ENCODE measurements at regions not wholly inside any gene's neighbourhood (a gene's known extent, or its start where the extent isn't known, plus 50 kb on each side); places are given as distances from the start of the nearest gene placed in this dataset.

GRCh38 chr20:60870040-60870439 lies 382.0 kb upstream of the CDH4 start:
- DNase-seq (ENCODE audit: low read depth in 2 of 2, low spot score in 1 of 2), result no peak

GRCh38 chr20:60872224-60872623 lies 379.8 kb upstream of the CDH4 start:
- no peak for DNase-seq (ENCODE audit: low read depth in 2 of 2, low spot score in 1 of 2)

- no peak for DNase-seq (ENCODE audit: low read depth in 2 of 2, low spot score in 1 of 2)
These were observed 374.8 kb upstream of the CDH4 start for GRCh38 chr20:60877071-60877857.

- no peak for DNase-seq (ENCODE audit: low read depth in 2 of 2, low spot score in 1 of 2)
These were observed 369.2 kb upstream of the CDH4 start for GRCh38 chr20:60882836-60883235.

- DNase-seq (ENCODE audit: low read depth in 2 of 2, low spot score in 1 of 2), result no peak
These were observed 368.6 kb upstream of the CDH4 start for GRCh38 chr20:60883496-60883895.

- DNase-seq (ENCODE audit: low read depth in 2 of 2, low spot score in 1 of 2), result no peak
These were observed 367.8 kb upstream of the CDH4 start for GRCh38 chr20:60884277-60884676.

- no peak for DNase-seq (ENCODE audit: low read depth in 2 of 2, low spot score in 1 of 2)
These were observed 363.3 kb upstream of the CDH4 start for GRCh38 chr20:60888771-60889170.

GRCh38 chr20:60892095-60892813 lies 359.8 kb upstream of the CDH4 start:
- DNase-seq (ENCODE audit: low read depth in 2 of 2, low spot score in 1 of 2), result no peak

GRCh38 chr20:60894091-60894490 lies 358.0 kb upstream of the CDH4 start:
- no peak for DNase-seq (ENCODE audit: low read depth in 2 of 2, low spot score in 1 of 2)

GRCh38 chr20:60895363-60896079 lies 356.5 kb upstream of the CDH4 start:
- no peak for DNase-seq (ENCODE audit: low read depth in 2 of 2, low spot score in 1 of 2)

GRCh38 chr20:60897976-60898375 lies 354.1 kb upstream of the CDH4 start:
- DNase-seq (ENCODE audit: low read depth in 2 of 2, low spot score in 1 of 2), result no peak

GRCh38 chr20:60899320-60899719 lies 352.7 kb upstream of the CDH4 start:
- no peak for DNase-seq (ENCODE audit: low read depth in 2 of 2, low spot score in 1 of 2)

GRCh38 chr20:60900618-60901017 lies 351.4 kb upstream of the CDH4 start:
- no peak for DNase-seq (ENCODE audit: low read depth in 2 of 2, low spot score in 1 of 2)

GRCh38 chr20:60901831-60902230 lies 350.2 kb upstream of the CDH4 start:
- DNase-seq (ENCODE audit: low read depth in 2 of 2, low spot score in 1 of 2), result no peak

GRCh38 chr20:60903325-60903971 lies 348.6 kb upstream of the CDH4 start:
- no peak for DNase-seq (ENCODE audit: low read depth in 2 of 2, low spot score in 1 of 2)

- no peak for DNase-seq (ENCODE audit: low read depth in 2 of 2, low spot score in 1 of 2)
These were observed 347.3 kb upstream of the CDH4 start for GRCh38 chr20:60904730-60905129.

- no peak for DNase-seq (ENCODE audit: low read depth in 2 of 2, low spot score in 1 of 2)
These were observed 346.1 kb upstream of the CDH4 start for GRCh38 chr20:60905919-60906318.

GRCh38 chr20:60906555-60906954 lies 345.5 kb upstream of the CDH4 start:
- no peak for DNase-seq (ENCODE audit: low read depth in 2 of 2, low spot score in 1 of 2)

GRCh38 chr20:60913298-60913697 lies 338.8 kb upstream of the CDH4 start:
- no peak for DNase-seq (ENCODE audit: low read depth in 2 of 2, low spot score in 1 of 2)

GRCh38 chr20:60921022-60921622 lies 330.9 kb upstream of the CDH4 start:
- no peak for DNase-seq (ENCODE audit: low read depth in 2 of 2, low spot score in 1 of 2)

- no peak for DNase-seq (ENCODE audit: low read depth in 2 of 2, low spot score in 1 of 2)
These were observed 325.2 kb upstream of the CDH4 start for GRCh38 chr20:60926831-60927230.
